Psoas muscle (tissue), 7 donors: ENCODE measurements at regions not wholly inside any gene's neighbourhood (a gene's known extent, or its start where the extent isn't known, plus 50 kb on each side); places are given as distances from the start of the nearest gene placed in this dataset.
A peak's percentile ranks its signal among the peaks of the same experiment; 100 is the strongest.

Experiments used
- ATAC-seq, 4 donors: fragments of 200-7000 bp; cut with Tn5 transposase; one replicate each; pipeline ENCODE4 v1.9.1; 2020; ENCODE audit warnings: moderate library complexity in 3 of 4, mild to moderate bottlenecking in 2 of 4
- DNase-seq, 2 donors: peaks; one replicate each; pipeline ENCODE4 v3.0.0-alpha.2; 2020
- H3K27ac ChIP-seq: fragments of 200-600 bp; one replicate; pipeline ENCODE4 v1.8.0; 2022
- H3K27me3 ChIP-seq, 3 donors: fragments of 200-600 bp in 1 of 3; one replicate each; pipeline versions ENCODE4 v1.6.1 to v1.8.0; 2013 to 2022; ENCODE audit warnings: low read length in 2 of 3, mild to moderate bottlenecking in 2 of 3, moderate library complexity in 1 of 3; ENCODE audit not compliant: insufficient read depth in 3 of 3
- H3K36me3 ChIP-seq, 2 donors: fragments of 200-600 bp in 1 of 2; one replicate each; pipeline versions ENCODE4 v1.6.1 to v1.8.0; 2013 to 2022; ENCODE audit warnings: low read depth in 1 of 2, mild to moderate bottlenecking in 1 of 2, moderate library complexity in 1 of 2; ENCODE audit not compliant: insufficient read depth in 1 of 2
- H3K4me1 ChIP-seq: fragments of 200-600 bp; one replicate; pipeline ENCODE4 v1.8.0; 2022
- H3K4me3 ChIP-seq: fragments of 200-600 bp; one replicate; pipeline ENCODE4 v1.8.0; 2022; ENCODE audit warnings: mild to moderate bottlenecking
- H3K9me3 ChIP-seq: fragments of 200-600 bp; one replicate; pipeline ENCODE4 v1.8.0; 2022
- CTCF ChIP-seq: fragments of 200-600 bp; IDR thresholded peaks from one replicate; pipeline ENCODE4 v1.8.0; 2022; ENCODE audit warnings: antibody characterized with exemption
- WGBS, 3 donors: extraction: QIAGEN DNeasy Blood & Tissue Kit; methylation state at CpG; one replicate each; pipeline versions ENCODE4 v1.1.6 to v1.1.7; 2013; 5-methylcytosine and 5-hydroxymethylcytosine counted together
- intact Hi-C, 2 donors: fragments of 100-400 bp; cut with DNase I; formaldehyde crosslinking; loops; one replicate each; pipeline versions ENCODE4 v1.11.0 to v1.14.2; 2022
- donor health status: healthy with polysubstance abuse.
- donor health status: DM: no; HTN: no; CAD: no; lungs with moderate emphysema.
- donor health status: Bipolar disorder and iron deficiency.
- donor health status: healthy.
- donor health status: DM: yes; HTN: yes; CAD: no.
- donor health status: DM: no; HTN: no; CAD: no.
- donor health status: DM: yes; HTN: yes; CAD: no.

GRCh38 chr3:193943851-193944517 lies 192.0 kb upstream of the HES1 start:
- H3K27ac ChIP-seq = no peak overlapping the region
- DNase-seq (no peak), ATAC-seq (no peak)
- intact Hi-C loops = no loop called here
- H3K27me3 ChIP-seq = no peaks in the 10 kb centered on the region
- no peaks in the 10 kb centered on the region for H3K4me1 ChIP-seq
- TF ChIP-seq CTCF = no peak
- H3K4me3 ChIP-seq = no peak overlapping the region
- H3K36me3 ChIP-seq = no peaks in the 10 kb centered on the region
- 95 to 98% (median 96%) methylated on average over 18 of the region's 18 CpGs for WGBS, 3 donors
- no peaks in the 10 kb centered on the region for H3K9me3 ChIP-seq

GRCh38 chr3:193944518-193944884 lies 191.4 kb upstream of the HES1 start:
- H3K9me3 ChIP-seq = no peaks in the 10 kb centered on the region
- no peak overlapping the region for H3K27ac ChIP-seq
- no peak for TF ChIP-seq CTCF
- DNase-seq (no peak), ATAC-seq (no peak)
- no peaks in the 10 kb centered on the region for H3K27me3 ChIP-seq
- intact Hi-C loops = no loop called here
- H3K4me1 ChIP-seq = no peaks in the 10 kb centered on the region
- WGBS, 3 donors = 88 to 91% (median 91%) methylated on average over 7 of the region's 7 CpGs
- H3K36me3 ChIP-seq = no peaks in the 10 kb centered on the region
- H3K4me3 ChIP-seq = no peak overlapping the region

- ATAC-seq = no peak
Observed at GRCh38 chr3:193945143-193945542, 190.8 kb upstream of the HES1 start.

GRCh38 chr3:193946945-193947344 lies 189.0 kb upstream of the HES1 start:
- H3K27me3 ChIP-seq = no peaks in the 10 kb centered on the region
- peak in 2 of 4 donors; percentile 55 to 88 for ATAC-seq

More at GRCh38 chr3:193945143-193945542, 190.8 kb upstream of the HES1 start:
- 72 to 87% (median 78%) methylated on average over 5 of the region's 5 CpGs for WGBS, 3 donors
- no peaks in the 10 kb centered on the region for H3K36me3 ChIP-seq
- no peak overlapping the region for H3K4me3 ChIP-seq
- intact Hi-C loops = no loop called here
- TF ChIP-seq CTCF = no peak
- no peaks in the 10 kb centered on the region for H3K9me3 ChIP-seq
- H3K27me3 ChIP-seq = no peaks in the 10 kb centered on the region
- no peak for DNase-seq
- H3K27ac ChIP-seq = no peak overlapping the region
- H3K4me1 ChIP-seq = no peaks in the 10 kb centered on the region

More at GRCh38 chr3:193946945-193947344, 189.0 kb upstream of the HES1 start:
- WGBS, 3 donors = 35 to 52% (median 40%) methylated on average over 5 of the region's 5 CpGs
- no peaks in the 10 kb centered on the region for H3K4me1 ChIP-seq
- H3K9me3 ChIP-seq = no peaks in the 10 kb centered on the region
- no peak overlapping the region for H3K4me3 ChIP-seq
- TF ChIP-seq CTCF = no peak
- no peaks in the 10 kb centered on the region for H3K36me3 ChIP-seq
- intact Hi-C loops = no loop called here
- no peak overlapping the region for H3K27ac ChIP-seq
- DNase-seq = no peak
